IMR-90 (cell line): ENCODE measurements at regions not wholly inside any gene's neighbourhood (a gene's known extent, or its start where the extent isn't known, plus 50 kb on each side); places are given as distances from the start of the nearest gene placed in this dataset.

Source experiments
- ATAC-seq: fragments of 200-7000 bp; cut with Tn5 transposase; 2 replicates; pipeline ENCODE4 v1.9.1; 2020; ENCODE audit warnings: low read depth, mild to moderate bottlenecking, moderate library complexity
- BruUV-seq: library from RNA; stranded (reverse); fragments of 400-500 nt; replicated peaks from 2 replicates; lab custom pipeline; 2021; lab: Mats Ljungman, UMichigan
- CTCF ChIA-PET: fragments of 300-600 bp; formaldehyde crosslinking; extraction: SDS; loops from one replicate; lab custom pipeline; 2021; ENCODE audit warnings: antibody characterized with exemption; lab: Yijun Ruan, JAX
- POLR2A ChIA-PET: fragments of 300-600 bp; sonication (Branson Sonifier 250); formaldehyde crosslinking; loops from one replicate; lab custom pipeline; 2022; ENCODE audit warnings: antibody characterized with exemption; ENCODE audit not compliant: unreplicated experiment; lab: Charles Lee
- DNase-seq: peaks from one replicate; pipeline ENCODE4 v3.0.0; 2013
- H2AFZ ChIP-seq: replicated peaks from 2 replicates; pipeline ENCODE3; 2013; ENCODE audit warnings: low read length, mild to moderate bottlenecking; ENCODE audit not compliant: poor library complexity
- H2AK5ac ChIP-seq: 2 replicates; pipeline ENCODE4 v1.6.1; 2013; ENCODE audit warnings: low read depth, low read length, inconsistent platforms
- H2AK9ac ChIP-seq: replicated peaks from 2 replicates; pipeline ENCODE3; 2013; ENCODE audit warnings: mild to moderate bottlenecking, low read depth, low read length, moderate library complexity; ENCODE audit not compliant: poor library complexity
- H2BK120ac ChIP-seq: 2 replicates; pipeline ENCODE4 v1.6.1; 2013; ENCODE audit warnings: low read depth, low read length, inconsistent platforms
- H2BK15ac ChIP-seq: 3 replicates; pipeline ENCODE4 v1.6.1; 2013; ENCODE audit warnings: low read depth, low read length, inconsistent platforms
- H2BK20ac ChIP-seq: 2 replicates; pipeline ENCODE4 v1.6.1; 2013; ENCODE audit warnings: low read depth, mild to moderate bottlenecking, inconsistent platforms, low read length, moderate library complexity
- H2BK5ac ChIP-seq: 2 replicates; pipeline ENCODE4 v1.6.1; 2013; ENCODE audit warnings: mild to moderate bottlenecking, low read depth, low read length, inconsistent platforms; ENCODE audit not compliant: poor library complexity, severe bottlenecking
- H3K14ac ChIP-seq: replicated peaks from 2 replicates; pipeline ENCODE4 v1.6.1; 2013; ENCODE audit warnings: low read depth, low read length, inconsistent platforms
- H3K18ac ChIP-seq: 2 replicates; pipeline ENCODE4 v1.6.1; 2013; ENCODE audit warnings: low read depth, low read length, control low read depth
- H3K23ac ChIP-seq: 2 replicates; pipeline ENCODE4 v1.6.1; 2013; ENCODE audit warnings: low read depth, low read length, inconsistent platforms
- H3K27ac ChIP-seq: 2 replicates; pipeline ENCODE4 v1.5.1; 2013; ENCODE audit warnings: mild to moderate bottlenecking, control low read depth, low read length; ENCODE audit not compliant: insufficient read depth
- H3K27me3 ChIP-seq: 2 replicates; pipeline ENCODE4 v1.6.1; 2013; ENCODE audit warnings: low read length; ENCODE audit not compliant: control insufficient read depth, insufficient read depth
- H3K36me3 ChIP-seq: 2 replicates; pipeline ENCODE4 v1.6.1; 2013; ENCODE audit warnings: low read length, mixed read lengths; ENCODE audit not compliant: control insufficient read depth, insufficient read depth
- H3K4ac ChIP-seq: 2 replicates; pipeline ENCODE4 v1.6.1; 2013; ENCODE audit warnings: low read depth, low read length, inconsistent platforms
- H3K4me1 ChIP-seq: 2 replicates; pipeline ENCODE4 v1.6.1; 2013; ENCODE audit warnings: low read length, mixed read lengths; ENCODE audit not compliant: control insufficient read depth, insufficient read depth
- H3K4me2 ChIP-seq: 2 replicates; pipeline ENCODE4 v1.6.1; 2013; ENCODE audit warnings: low read depth, mild to moderate bottlenecking, control low read depth, low read length, moderate library complexity
- H3K4me3 ChIP-seq: 2 replicates; pipeline ENCODE4 v1.5.1; 2013; ENCODE audit warnings: low read depth, mild to moderate bottlenecking, control low read depth, low read length, moderate library complexity; ENCODE audit not compliant: insufficient read depth
- H3K56ac ChIP-seq: 2 replicates; pipeline ENCODE4 v1.6.1; 2013; ENCODE audit warnings: low read length, inconsistent platforms; ENCODE audit not compliant: insufficient read depth; ENCODE audit errors: extremely low read depth
- H3K79me1 ChIP-seq, 2 experiments: 2 replicates each; pipeline ENCODE4 v1.6.1; 2013; ENCODE audit warnings: low read length in 2 of 2, inconsistent platforms in 1 of 2, low read depth in 1 of 2
- H3K9ac ChIP-seq: 2 replicates; pipeline ENCODE4 v1.6.1; 2013; ENCODE audit warnings: low read depth, low read length, control low read depth
- H3K9me1 ChIP-seq: 2 replicates; pipeline ENCODE4 v1.6.1; 2013; ENCODE audit warnings: low read length, inconsistent platforms; ENCODE audit not compliant: insufficient read depth
- H3K9me3 ChIP-seq: 2 replicates; pipeline ENCODE4 v1.6.1; 2013; ENCODE audit warnings: low read length; ENCODE audit not compliant: control insufficient read depth, insufficient read depth
- H4K20me1 ChIP-seq: 2 replicates; pipeline ENCODE4 v1.6.1; 2013; ENCODE audit warnings: low read length, inconsistent platforms; ENCODE audit not compliant: insufficient read depth
- H4K5ac ChIP-seq: 2 replicates; pipeline ENCODE4 v1.6.1; 2013; ENCODE audit warnings: mild to moderate bottlenecking, low read depth, low read length, control low read depth
- H4K8ac ChIP-seq, 2 experiments: 2 replicates each; pipeline ENCODE4 v1.6.1; 2013; ENCODE audit warnings: low read depth in 2 of 2, low read length in 2 of 2, control low read depth in 1 of 2, inconsistent platforms in 1 of 2
- H4K91ac ChIP-seq: 2 replicates; pipeline ENCODE4 v1.6.1; 2013; ENCODE audit warnings: low read depth, low read length, inconsistent platforms; ENCODE audit not compliant: insufficient read depth
- BHLHE40 ChIP-seq: fragments of 150-350 bp; IDR thresholded peaks from 2 replicates; pipeline ENCODE4 v1.6.1; 2016; ENCODE audit warnings: mild to moderate bottlenecking, low read depth, low read length
- CEBPB ChIP-seq: IDR thresholded peaks from 2 replicates; pipeline ENCODE4 v1.6.1; 2012; ENCODE audit warnings: low read depth, low read length, improper control_type of control experiment
- CHD1 ChIP-seq: IDR thresholded peaks from 2 replicates; pipeline ENCODE4 v1.6.1; 2012; ENCODE audit warnings: low read depth, low read length, improper control_type of control experiment
- FOS ChIP-seq: fragments of 150-350 bp; IDR thresholded peaks from 2 replicates; pipeline ENCODE4 v1.6.1; 2016; ENCODE audit warnings: low read depth, low read length
- MAFK ChIP-seq: IDR thresholded peaks from 2 replicates; pipeline ENCODE4 v1.6.1; 2012; ENCODE audit warnings: low read depth, low read length, improper control_type of control experiment
- MAZ ChIP-seq: IDR thresholded peaks from 2 replicates; pipeline ENCODE4 v1.6.1; 2012; ENCODE audit warnings: low read depth, mild to moderate bottlenecking, low read length, improper control_type of control experiment, moderate library complexity, borderline replicate concordance
- MXI1 ChIP-seq: IDR thresholded peaks from 2 replicates; pipeline ENCODE4 v1.6.1; 2012; ENCODE audit warnings: low read depth, mild to moderate bottlenecking, low read length, moderate library complexity, borderline replicate concordance
- NFE2L2 ChIP-seq: fragments of 150-350 bp; IDR thresholded peaks from 2 replicates; pipeline ENCODE4 v1.6.1; 2016; ENCODE audit warnings: low read depth, mild to moderate bottlenecking, low read length
- POLR2A ChIP-seq: IDR thresholded peaks from 2 replicates; pipeline ENCODE4 v1.6.1; 2012; ENCODE audit warnings: mild to moderate bottlenecking, low read depth, low read length
- RAD21 ChIP-seq: IDR thresholded peaks from 2 replicates; pipeline ENCODE4 v1.6.1; 2012; ENCODE audit warnings: low read length, improper control_type of control experiment
- RCOR1 ChIP-seq: IDR thresholded peaks from 2 replicates; pipeline ENCODE4 v1.6.1; 2012; ENCODE audit warnings: mild to moderate bottlenecking, low read length, improper control_type of control experiment; ENCODE audit not compliant: insufficient replicate concordance
- RFX5 ChIP-seq: IDR thresholded peaks from 2 replicates; pipeline ENCODE4 v1.8.0; 2012; ENCODE audit warnings: low read depth, mild to moderate bottlenecking, low read length, moderate library complexity
- SMC3 ChIP-seq: fragments of 150-350 bp; IDR thresholded peaks from 2 replicates; pipeline ENCODE4 v1.6.1; 2016; ENCODE audit warnings: low read depth, mild to moderate bottlenecking, antibody characterized with exemption, low read length, moderate library complexity
- WGBS, 2 experiments: methylation state at CpG; one replicate each; pipeline versions ENCODE4 v1.1.5 to v1.1.7; 2013; ENCODE audit warnings: missing lambda C conversion rate in 2 of 2; ENCODE audit not compliant: insufficient read length in 1 of 2; ENCODE audit errors: extremely low coverage in 2 of 2; 5-methylcytosine and 5-hydroxymethylcytosine counted together
- dilution Hi-C: fragments of 300-500 bp; cut with HindIII; formaldehyde crosslinking; loops from one replicate; pipeline ENCODE4 v1.14.3; 2018; ENCODE audit warnings: low sequenced_read_pairs; ENCODE audit not compliant: unreplicated experiment
- in situ Hi-C: fragments of 300-500 bp; cut with MboI; formaldehyde crosslinking; loops from 3 replicates; pipeline ENCODE4 v1.14.3; 2019; ENCODE audit warnings: low sequenced_read_pairs, inconsistent platforms, mixed read lengths
- intact Hi-C: fragments of 100-400 bp; cut with micrococcal nuclease; formaldehyde crosslinking; loops from 2 replicates; pipeline ENCODE4 v1.10.0; 2022
- TF ChIP-seq, protein P1 (sequence below): fragments of 150-350 bp; IDR thresholded peaks from 2 replicates; pipeline ENCODE4 v1.6.1; 2017; ENCODE audit warnings: mild to moderate bottlenecking, antibody characterized with exemption, low read length, low read depth
- TF ChIP-seq, protein P2 (sequence below): conservative IDR thresholded peaks from 2 replicates; pipeline ENCODE4 v1.5.1; 2012; ENCODE audit warnings: mild to moderate bottlenecking, low read depth, low read length, improper control_type of control experiment
- TF ChIP-seq, protein P3 (sequence below): fragments of 150-350 bp; IDR thresholded peaks from 2 replicates; pipeline ENCODE4 v1.6.1; 2016; ENCODE audit warnings: low read depth, mild to moderate bottlenecking, low read length, moderate library complexity, borderline replicate concordance

DNA sequence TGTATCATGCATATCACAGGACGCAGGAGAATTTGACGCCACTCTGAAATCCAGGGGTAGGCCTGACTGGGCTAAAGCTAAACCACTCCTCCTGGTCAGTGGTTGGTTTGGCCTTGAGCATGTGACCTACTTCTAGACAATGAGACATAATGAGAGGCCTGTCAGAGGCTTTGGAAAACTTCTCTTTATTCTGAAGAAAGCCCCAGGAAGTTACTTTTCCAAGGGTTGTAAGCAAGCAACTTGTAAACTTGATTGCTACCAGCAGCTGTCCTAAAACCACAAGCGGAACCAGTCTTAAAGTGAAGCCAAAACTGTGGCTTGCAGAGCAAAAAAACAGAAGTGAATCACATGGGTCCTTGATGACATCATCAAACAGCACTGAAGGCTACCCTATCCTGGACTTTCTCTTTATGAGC is 138.2 kb upstream of the COX10 start:
- Histone ChIP-seq H2BK120ac (no peak overlapping the region), H2AK9ac (no peak overlapping the region), H3K36me3 (no peaks in the 10 kb centered on the region), H3K4me3 (no peak overlapping the region), H2AFZ (no peak overlapping the region), H3K4me2 (no peak overlapping the region), H2BK20ac (no peak overlapping the region), H3K4me1 (no peaks in the 10 kb centered on the region), H3K14ac (no peak overlapping the region), H2BK15ac (no peak overlapping the region), H3K56ac (no peak overlapping the region), H3K79me1 (no peaks in the 10 kb centered on the region), H3K23ac (no peak overlapping the region), H3K27me3 (no peaks in the 10 kb centered on the region), H4K91ac (no peak overlapping the region), H2AK5ac (no peak overlapping the region), H4K20me1 (no peaks in the 10 kb centered on the region), H4K5ac (no peak overlapping the region), H3K9me3 (no peaks in the 10 kb centered on the region), H4K8ac (no peak overlapping the region), H3K9me1 (no peaks in the 10 kb centered on the region), H3K9ac (no peak overlapping the region), H3K27ac (no peak overlapping the region), H2BK5ac (no peak overlapping the region), H3K18ac (no peak overlapping the region), H3K4ac (no peak overlapping the region)
- BruUV-seq = no TSS peak
- peak; percentile 19 for DNase-seq
- no CpG with 5 or more reads among the region's 3 CpGs for WGBS, 2 experiments
- no peak for ATAC-seq
- ChIA-PET CTCF (no interaction called here), POLR2A (no interaction called here)
- in situ Hi-C loops (no loop called here), intact Hi-C loops (no loop called here), dilution Hi-C loops (no loop called here)
- no peak for TF ChIP-seq BHLHE40
- TF ChIP-seq, protein P1, sequence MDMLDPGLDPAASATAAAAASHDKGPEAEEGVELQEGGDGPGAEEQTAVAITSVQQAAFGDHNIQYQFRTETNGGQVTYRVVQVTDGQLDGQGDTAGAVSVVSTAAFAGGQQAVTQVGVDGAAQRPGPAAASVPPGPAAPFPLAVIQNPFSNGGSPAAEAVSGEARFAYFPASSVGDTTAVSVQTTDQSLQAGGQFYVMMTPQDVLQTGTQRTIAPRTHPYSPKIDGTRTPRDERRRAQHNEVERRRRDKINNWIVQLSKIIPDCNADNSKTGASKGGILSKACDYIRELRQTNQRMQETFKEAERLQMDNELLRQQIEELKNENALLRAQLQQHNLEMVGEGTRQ = no peak
- TF ChIP-seq, protein P2, sequence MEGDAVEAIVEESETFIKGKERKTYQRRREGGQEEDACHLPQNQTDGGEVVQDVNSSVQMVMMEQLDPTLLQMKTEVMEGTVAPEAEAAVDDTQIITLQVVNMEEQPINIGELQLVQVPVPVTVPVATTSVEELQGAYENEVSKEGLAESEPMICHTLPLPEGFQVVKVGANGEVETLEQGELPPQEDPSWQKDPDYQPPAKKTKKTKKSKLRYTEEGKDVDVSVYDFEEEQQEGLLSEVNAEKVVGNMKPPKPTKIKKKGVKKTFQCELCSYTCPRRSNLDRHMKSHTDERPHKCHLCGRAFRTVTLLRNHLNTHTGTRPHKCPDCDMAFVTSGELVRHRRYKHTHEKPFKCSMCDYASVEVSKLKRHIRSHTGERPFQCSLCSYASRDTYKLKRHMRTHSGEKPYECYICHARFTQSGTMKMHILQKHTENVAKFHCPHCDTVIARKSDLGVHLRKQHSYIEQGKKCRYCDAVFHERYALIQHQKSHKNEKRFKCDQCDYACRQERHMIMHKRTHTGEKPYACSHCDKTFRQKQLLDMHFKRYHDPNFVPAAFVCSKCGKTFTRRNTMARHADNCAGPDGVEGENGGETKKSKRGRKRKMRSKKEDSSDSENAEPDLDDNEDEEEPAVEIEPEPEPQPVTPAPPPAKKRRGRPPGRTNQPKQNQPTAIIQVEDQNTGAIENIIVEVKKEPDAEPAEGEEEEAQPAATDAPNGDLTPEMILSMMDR = no peak
- no peak for TF ChIP-seq NFE2L2
- no peak for TF ChIP-seq RFX5
- TF ChIP-seq MAZ = no peak
- no peak for TF ChIP-seq MXI1
- no peak for TF ChIP-seq MAFK
- TF ChIP-seq, protein P3, sequence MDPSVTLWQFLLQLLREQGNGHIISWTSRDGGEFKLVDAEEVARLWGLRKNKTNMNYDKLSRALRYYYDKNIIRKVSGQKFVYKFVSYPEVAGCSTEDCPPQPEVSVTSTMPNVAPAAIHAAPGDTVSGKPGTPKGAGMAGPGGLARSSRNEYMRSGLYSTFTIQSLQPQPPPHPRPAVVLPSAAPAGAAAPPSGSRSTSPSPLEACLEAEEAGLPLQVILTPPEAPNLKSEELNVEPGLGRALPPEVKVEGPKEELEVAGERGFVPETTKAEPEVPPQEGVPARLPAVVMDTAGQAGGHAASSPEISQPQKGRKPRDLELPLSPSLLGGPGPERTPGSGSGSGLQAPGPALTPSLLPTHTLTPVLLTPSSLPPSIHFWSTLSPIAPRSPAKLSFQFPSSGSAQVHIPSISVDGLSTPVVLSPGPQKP = no peak
- TF ChIP-seq FOS = no peak
- TF ChIP-seq SMC3 = no peak
- TF ChIP-seq RAD21 = no peak
- no peak for TF ChIP-seq CEBPB
- no peak for TF ChIP-seq CHD1
- no peak for TF ChIP-seq POLR2A
- TF ChIP-seq RCOR1 = no peak
